GM23338 (cell line): ENCODE measurements at regions not wholly inside any gene's neighbourhood (a gene's known extent, or its start where the extent isn't known, plus 50 kb on each side); places are given as distances from the start of the nearest gene placed in this dataset.

Experiments
- ATAC-seq: fragments of 200-7000 bp; cut with Tn5 transposase; 3 replicates; pipeline ENCODE4 v1.9.1; 2020
- DNase-seq: peaks from one replicate; pipeline ENCODE4 v3.0.0-alpha.2; 2015; ENCODE audit warnings: low spot score
- H2AFZ ChIP-seq: fragments of 200-600 bp; sonication (generic); 2 replicates; pipeline ENCODE4 v1.8.0; 2016; ENCODE audit warnings: antibody characterized with exemption, mild to moderate bottlenecking, moderate library complexity
- H3F3A ChIP-seq: fragments of 200-600 bp; sonication (generic); replicated peaks from 2 replicates; pipeline ENCODE4 v1.8.0; 2017; ENCODE audit warnings: antibody characterized with exemption, mixed run types, low read depth
- H3K27ac ChIP-seq: fragments of 200-600 bp; sonication (generic); 2 replicates; pipeline ENCODE4 v1.6.1; 2016; ENCODE audit warnings: low read depth
- H3K27me3 ChIP-seq: fragments of 200-600 bp; sonication (generic); 2 replicates; pipeline ENCODE4 v1.8.0; 2016; ENCODE audit warnings: mild to moderate bottlenecking, mixed run types, moderate library complexity; ENCODE audit not compliant: insufficient read depth
- H3K36me3 ChIP-seq: fragments of 200-600 bp; sonication (generic); 2 replicates; pipeline ENCODE4 v1.8.0; 2016; ENCODE audit warnings: mild to moderate bottlenecking; ENCODE audit not compliant: insufficient read depth
- H3K4me1 ChIP-seq: fragments of 200-600 bp; sonication (generic); 2 replicates; pipeline ENCODE4 v1.8.0; 2016; ENCODE audit warnings: mild to moderate bottlenecking, moderate library complexity; ENCODE audit not compliant: insufficient read depth
- H3K4me2 ChIP-seq: fragments of 200-600 bp; sonication (generic); 2 replicates; pipeline ENCODE4 v1.7.1; 2017; ENCODE audit warnings: mixed run types
- H3K4me3 ChIP-seq: fragments of 200-600 bp; sonication (generic); 2 replicates; pipeline ENCODE4 v1.6.1; 2016; ENCODE audit warnings: mixed run types
- H3K79me2 ChIP-seq: fragments of 200-600 bp; sonication (generic); replicated peaks from 2 replicates; pipeline ENCODE4 v1.8.0; 2017; ENCODE audit warnings: mild to moderate bottlenecking; ENCODE audit not compliant: insufficient read depth
- H3K9me2 ChIP-seq: fragments of 200-600 bp; sonication (generic); 2 replicates; pipeline ENCODE4 v1.8.0; 2017; ENCODE audit not compliant: insufficient read depth
- H4K20me1 ChIP-seq: fragments of 200-600 bp; sonication (generic); replicated peaks from 2 replicates; pipeline ENCODE4 v1.8.0; 2017; ENCODE audit warnings: mild to moderate bottlenecking; ENCODE audit not compliant: insufficient read depth
- H3K27ac Mint-ChIP-seq: 2 replicates; pipeline ENCODE4 v1.8.0; 2020; ENCODE audit warnings: inconsistent platforms, mild to moderate bottlenecking, moderate library complexity, mixed read lengths
- H3K27me3 Mint-ChIP-seq: 3 replicates; pipeline ENCODE4 v1.8.0; 2022; ENCODE audit warnings: low read depth, mild to moderate bottlenecking, moderate library complexity, mixed read lengths, inconsistent platforms; ENCODE audit not compliant: insufficient read depth, poor library complexity
- H3K36me3 Mint-ChIP-seq: 3 replicates; pipeline ENCODE4 v1.8.0; 2021; ENCODE audit warnings: low read depth, mild to moderate bottlenecking, inconsistent platforms, moderate library complexity, mixed read lengths
- H3K4me1 Mint-ChIP-seq: 3 replicates; pipeline ENCODE4 v1.8.0; 2020; ENCODE audit warnings: mild to moderate bottlenecking, inconsistent platforms, mixed read lengths
- H3K4me3 Mint-ChIP-seq: 3 replicates; pipeline ENCODE4 v1.8.0; 2021; ENCODE audit warnings: moderate library complexity, mild to moderate bottlenecking, inconsistent platforms, mixed read lengths
- H3K9me3 Mint-ChIP-seq: 3 replicates; pipeline ENCODE4 v1.8.0; 2020; ENCODE audit warnings: moderate library complexity, mild to moderate bottlenecking, inconsistent platforms, mixed read lengths
- CREB1 ChIP-seq: fragments of 250-450 bp; sonication (Bioruptor Pico); IDR thresholded peaks from 2 replicates; pipeline ENCODE4 v1.5.0; 2020; ENCODE audit warnings: low read depth, mild to moderate bottlenecking, moderate library complexity
- EZH2 ChIP-seq: fragments of 200-600 bp; sonication (generic); IDR thresholded peaks from one replicate; pipeline ENCODE4 v1.8.0; 2017; ENCODE audit warnings: antibody characterized with exemption, mild to moderate bottlenecking, low read depth; ENCODE audit not compliant: unreplicated experiment
- EZH2phosphoT487 ChIP-seq: fragments of 200-600 bp; sonication (generic); IDR thresholded peaks from one replicate; pipeline ENCODE4 v1.8.1; 2018; ENCODE audit warnings: antibody characterized with exemption; ENCODE audit not compliant: unreplicated experiment
- JUNB ChIP-seq: IDR thresholded peaks from one replicate; pipeline ENCODE4 v1.6.1; 2016; ENCODE audit warnings: antibody characterized with exemption; ENCODE audit not compliant: unreplicated experiment
- STAT1 ChIP-seq: IDR thresholded peaks from one replicate; pipeline ENCODE4 v1.6.1; 2016; ENCODE audit warnings: antibody characterized with exemption; ENCODE audit not compliant: unreplicated experiment
- ZNF331 ChIP-seq: fragments of 250-450 bp; sonication (Bioruptor Pico); IDR thresholded peaks from 2 replicates; pipeline ENCODE4 v1.5.0; 2020; ENCODE audit warnings: low read depth, mild to moderate bottlenecking, moderate library complexity
- TF ChIP-seq, protein P1 (sequence below): IDR thresholded peaks from 2 replicates; pipeline ENCODE4 v1.6.1; 2016; ENCODE audit warnings: antibody characterized with exemption
- TF ChIP-seq, protein P2 (sequence below): IDR thresholded peaks from one replicate; pipeline ENCODE4 v1.6.1; 2018; ENCODE audit warnings: antibody characterized with exemption; ENCODE audit not compliant: unreplicated experiment
- TF ChIP-seq, protein P3 (sequence below): fragments of 250-450 bp; sonication (Bioruptor Pico); IDR thresholded peaks from 2 replicates; pipeline ENCODE4 v1.5.0; 2020; ENCODE audit warnings: mild to moderate bottlenecking, moderate library complexity

DNA sequence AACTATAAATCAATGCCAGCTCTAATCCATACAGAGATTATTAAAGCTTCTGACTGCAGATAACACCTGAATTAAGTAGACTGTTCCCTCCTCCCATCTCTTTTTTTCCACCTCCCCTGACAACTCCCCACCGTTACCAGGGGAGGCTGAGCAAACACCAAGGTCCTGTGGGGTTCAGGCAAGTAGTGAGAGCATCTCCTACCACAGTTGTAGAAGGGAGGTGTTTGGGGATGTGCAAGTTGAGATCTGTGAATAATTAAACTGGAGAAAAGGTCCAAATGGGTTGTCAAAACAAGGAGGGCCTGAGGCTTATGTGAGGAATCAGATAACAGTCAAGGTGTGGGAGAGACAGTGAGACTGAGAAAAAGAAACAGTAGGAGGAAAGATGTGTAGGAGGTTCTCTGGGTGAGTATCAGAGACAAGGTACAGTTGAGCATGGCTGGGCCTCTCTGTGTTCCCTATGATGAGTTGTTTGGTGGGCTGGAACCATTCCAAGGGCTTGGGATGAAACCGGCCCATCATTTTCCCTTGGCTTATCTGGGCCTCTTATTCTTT is 194.6 kb downstream of the CYRIA start:
- no peaks in the 10 kb centered on the region for H3K27me3 Mint-ChIP-seq
- Histone ChIP-seq H3K4me3 (no peak overlapping the region), H3K79me2 (no peaks in the 10 kb centered on the region), H2AFZ (no peak overlapping the region), H3K4me2 (no peak overlapping the region), H3K9me2 (no peaks in the 10 kb centered on the region), H3K36me3 (no peaks in the 10 kb centered on the region), H4K20me1 (no peaks in the 10 kb centered on the region), H3K4me1 (no peaks in the 10 kb centered on the region), H3F3A (no peaks in the 10 kb centered on the region), H3K27ac (no peak overlapping the region), H3K27me3 (no peaks in the 10 kb centered on the region)
- ATAC-seq, result no peak
- TF ChIP-seq STAT1 (no peak), JUNB (no peak), CREB1 (CRISPR knock-in tag) (no peak), ZNF331 (CRISPR knock-in tag) (no peak), EZH2 (no peak), EZH2phosphoT487 (no peak)
- TF ChIP-seq, protein P1, sequence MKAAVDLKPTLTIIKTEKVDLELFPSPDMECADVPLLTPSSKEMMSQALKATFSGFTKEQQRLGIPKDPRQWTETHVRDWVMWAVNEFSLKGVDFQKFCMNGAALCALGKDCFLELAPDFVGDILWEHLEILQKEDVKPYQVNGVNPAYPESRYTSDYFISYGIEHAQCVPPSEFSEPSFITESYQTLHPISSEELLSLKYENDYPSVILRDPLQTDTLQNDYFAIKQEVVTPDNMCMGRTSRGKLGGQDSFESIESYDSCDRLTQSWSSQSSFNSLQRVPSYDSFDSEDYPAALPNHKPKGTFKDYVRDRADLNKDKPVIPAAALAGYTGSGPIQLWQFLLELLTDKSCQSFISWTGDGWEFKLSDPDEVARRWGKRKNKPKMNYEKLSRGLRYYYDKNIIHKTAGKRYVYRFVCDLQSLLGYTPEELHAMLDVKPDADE, result no peak
- TF ChIP-seq, protein P2, sequence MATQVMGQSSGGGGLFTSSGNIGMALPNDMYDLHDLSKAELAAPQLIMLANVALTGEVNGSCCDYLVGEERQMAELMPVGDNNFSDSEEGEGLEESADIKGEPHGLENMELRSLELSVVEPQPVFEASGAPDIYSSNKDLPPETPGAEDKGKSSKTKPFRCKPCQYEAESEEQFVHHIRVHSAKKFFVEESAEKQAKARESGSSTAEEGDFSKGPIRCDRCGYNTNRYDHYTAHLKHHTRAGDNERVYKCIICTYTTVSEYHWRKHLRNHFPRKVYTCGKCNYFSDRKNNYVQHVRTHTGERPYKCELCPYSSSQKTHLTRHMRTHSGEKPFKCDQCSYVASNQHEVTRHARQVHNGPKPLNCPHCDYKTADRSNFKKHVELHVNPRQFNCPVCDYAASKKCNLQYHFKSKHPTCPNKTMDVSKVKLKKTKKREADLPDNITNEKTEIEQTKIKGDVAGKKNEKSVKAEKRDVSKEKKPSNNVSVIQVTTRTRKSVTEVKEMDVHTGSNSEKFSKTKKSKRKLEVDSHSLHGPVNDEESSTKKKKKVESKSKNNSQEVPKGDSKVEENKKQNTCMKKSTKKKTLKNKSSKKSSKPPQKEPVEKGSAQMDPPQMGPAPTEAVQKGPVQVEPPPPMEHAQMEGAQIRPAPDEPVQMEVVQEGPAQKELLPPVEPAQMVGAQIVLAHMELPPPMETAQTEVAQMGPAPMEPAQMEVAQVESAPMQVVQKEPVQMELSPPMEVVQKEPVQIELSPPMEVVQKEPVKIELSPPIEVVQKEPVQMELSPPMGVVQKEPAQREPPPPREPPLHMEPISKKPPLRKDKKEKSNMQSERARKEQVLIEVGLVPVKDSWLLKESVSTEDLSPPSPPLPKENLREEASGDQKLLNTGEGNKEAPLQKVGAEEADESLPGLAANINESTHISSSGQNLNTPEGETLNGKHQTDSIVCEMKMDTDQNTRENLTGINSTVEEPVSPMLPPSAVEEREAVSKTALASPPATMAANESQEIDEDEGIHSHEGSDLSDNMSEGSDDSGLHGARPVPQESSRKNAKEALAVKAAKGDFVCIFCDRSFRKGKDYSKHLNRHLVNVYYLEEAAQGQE, result no peak
- TF ChIP-seq, protein P3, sequence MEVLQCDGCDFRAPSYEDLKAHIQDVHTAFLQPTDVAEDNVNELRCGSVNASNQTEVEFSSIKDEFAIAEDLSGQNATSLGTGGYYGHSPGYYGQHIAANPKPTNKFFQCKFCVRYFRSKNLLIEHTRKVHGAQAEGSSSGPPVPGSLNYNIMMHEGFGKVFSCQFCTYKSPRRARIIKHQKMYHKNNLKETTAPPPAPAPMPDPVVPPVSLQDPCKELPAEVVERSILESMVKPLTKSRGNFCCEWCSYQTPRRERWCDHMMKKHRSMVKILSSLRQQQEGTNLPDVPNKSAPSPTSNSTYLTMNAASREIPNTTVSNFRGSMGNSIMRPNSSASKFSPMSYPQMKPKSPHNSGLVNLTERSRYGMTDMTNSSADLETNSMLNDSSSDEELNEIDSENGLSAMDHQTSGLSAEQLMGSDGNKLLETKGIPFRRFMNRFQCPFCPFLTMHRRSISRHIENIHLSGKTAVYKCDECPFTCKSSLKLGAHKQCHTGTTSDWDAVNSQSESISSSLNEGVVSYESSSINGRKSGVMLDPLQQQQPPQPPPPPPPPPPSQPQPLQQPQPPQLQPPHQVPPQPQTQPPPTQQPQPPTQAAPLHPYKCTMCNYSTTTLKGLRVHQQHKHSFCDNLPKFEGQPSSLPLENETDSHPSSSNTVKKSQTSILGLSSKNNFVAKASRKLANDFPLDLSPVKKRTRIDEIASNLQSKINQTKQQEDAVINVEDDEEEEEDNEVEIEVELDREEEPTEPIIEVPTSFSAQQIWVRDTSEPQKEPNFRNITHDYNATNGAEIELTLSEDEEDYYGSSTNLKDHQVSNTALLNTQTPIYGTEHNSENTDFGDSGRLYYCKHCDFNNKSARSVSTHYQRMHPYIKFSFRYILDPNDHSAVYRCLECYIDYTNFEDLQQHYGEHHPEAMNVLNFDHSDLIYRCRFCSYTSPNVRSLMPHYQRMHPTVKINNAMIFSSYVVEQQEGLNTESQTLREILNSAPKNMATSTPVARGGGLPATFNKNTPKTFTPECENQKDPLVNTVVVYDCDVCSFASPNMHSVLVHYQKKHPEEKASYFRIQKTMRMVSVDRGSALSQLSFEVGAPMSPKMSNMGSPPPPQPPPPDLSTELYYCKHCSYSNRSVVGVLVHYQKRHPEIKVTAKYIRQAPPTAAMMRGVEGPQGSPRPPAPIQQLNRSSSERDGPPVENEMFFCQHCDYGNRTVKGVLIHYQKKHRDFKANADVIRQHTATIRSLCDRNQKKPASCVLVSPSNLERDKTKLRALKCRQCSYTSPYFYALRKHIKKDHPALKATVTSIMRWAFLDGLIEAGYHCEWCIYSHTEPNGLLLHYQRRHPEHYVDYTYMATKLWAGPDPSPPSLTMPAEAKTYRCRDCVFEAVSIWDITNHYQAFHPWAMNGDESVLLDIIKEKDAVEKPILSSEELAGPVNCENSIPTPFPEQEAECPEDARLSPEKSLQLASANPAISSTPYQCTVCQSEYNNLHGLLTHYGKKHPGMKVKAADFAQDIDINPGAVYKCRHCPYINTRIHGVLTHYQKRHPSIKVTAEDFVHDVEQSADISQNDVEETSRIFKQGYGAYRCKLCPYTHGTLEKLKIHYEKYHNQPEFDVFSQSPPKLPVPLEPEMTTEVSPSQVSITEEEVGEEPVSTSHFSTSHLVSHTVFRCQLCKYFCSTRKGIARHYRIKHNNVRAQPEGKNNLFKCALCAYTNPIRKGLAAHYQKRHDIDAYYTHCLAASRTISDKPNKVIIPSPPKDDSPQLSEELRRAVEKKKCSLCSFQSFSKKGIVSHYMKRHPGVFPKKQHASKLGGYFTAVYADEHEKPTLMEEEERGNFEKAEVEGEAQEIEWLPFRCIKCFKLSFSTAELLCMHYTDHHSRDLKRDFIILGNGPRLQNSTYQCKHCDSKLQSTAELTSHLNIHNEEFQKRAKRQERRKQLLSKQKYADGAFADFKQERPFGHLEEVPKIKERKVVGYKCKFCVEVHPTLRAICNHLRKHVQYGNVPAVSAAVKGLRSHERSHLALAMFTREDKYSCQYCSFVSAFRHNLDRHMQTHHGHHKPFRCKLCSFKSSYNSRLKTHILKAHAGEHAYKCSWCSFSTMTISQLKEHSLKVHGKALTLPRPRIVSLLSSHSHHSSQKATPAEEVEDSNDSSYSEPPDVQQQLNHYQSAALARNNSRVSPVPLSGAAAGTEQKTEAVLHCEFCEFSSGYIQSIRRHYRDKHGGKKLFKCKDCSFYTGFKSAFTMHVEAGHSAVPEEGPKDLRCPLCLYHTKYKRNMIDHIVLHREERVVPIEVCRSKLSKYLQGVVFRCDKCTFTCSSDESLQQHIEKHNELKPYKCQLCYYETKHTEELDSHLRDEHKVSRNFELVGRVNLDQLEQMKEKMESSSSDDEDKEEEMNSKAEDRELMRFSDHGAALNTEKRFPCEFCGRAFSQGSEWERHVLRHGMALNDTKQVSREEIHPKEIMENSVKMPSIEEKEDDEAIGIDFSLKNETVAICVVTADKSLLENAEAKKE (CRISPR knock-in tag), result no peak
- H3K4me1 Mint-ChIP-seq, result no peaks in the 10 kb centered on the region
- no peak overlapping the region for H3K4me3 Mint-ChIP-seq
- no peaks in the 10 kb centered on the region for H3K9me3 Mint-ChIP-seq
- H3K27ac Mint-ChIP-seq, result no peak overlapping the region
- H3K36me3 Mint-ChIP-seq, result no peaks in the 10 kb centered on the region
- DNase-seq, result no peak
